SK-N-SH treated with all-trans-retinoic acid at 6 μM for 48 hours (cell line): ENCODE measurements at regions not wholly inside any gene's neighbourhood (a gene's known extent, or its start where the extent isn't known, plus 50 kb on each side); places are given as distances from the start of the nearest gene placed in this dataset.

ENCODE experiments used
- ARNTL ChIP-seq: fragments of 450-650 bp; formaldehyde crosslinking; IDR thresholded peaks from 2 replicates; pipeline ENCODE4 v1.5.0; 2020; ENCODE audit warnings: low read depth, mild to moderate bottlenecking, moderate library complexity, borderline replicate concordance
- BACH2 ChIP-seq: fragments of 250-450 bp; sonication (Bioruptor Pico); IDR thresholded peaks from 2 replicates; pipeline ENCODE4 v1.9.0; 2021; ENCODE audit warnings: mild to moderate bottlenecking, borderline replicate concordance
- CSDC2 ChIP-seq: fragments of 250-450 bp; sonication (Bioruptor Pico); IDR thresholded peaks from 2 replicates; pipeline ENCODE4 v1.5.0; 2020; ENCODE audit warnings: mild to moderate bottlenecking, moderate library complexity
- ESRRG ChIP-seq: fragments of 250-450 bp; sonication (Bioruptor Pico); IDR thresholded peaks from 2 replicates; pipeline ENCODE4 v1.6.1; 2021; ENCODE audit warnings: mild to moderate bottlenecking
- PPARA ChIP-seq: fragments of 250-450 bp; sonication (Bioruptor Pico); IDR thresholded peaks from 2 replicates; pipeline ENCODE4 v1.5.0; 2020; ENCODE audit warnings: mild to moderate bottlenecking, borderline replicate concordance
- TCF4 ChIP-seq: fragments of 250-450 bp; sonication (Bioruptor Pico); IDR thresholded peaks from 2 replicates; pipeline ENCODE4 v1.8.0; 2021; ENCODE audit warnings: mild to moderate bottlenecking, moderate library complexity, borderline replicate concordance
- ZC3H10 ChIP-seq: fragments of 250-450 bp; sonication (Bioruptor Pico); IDR thresholded peaks from 2 replicates; pipeline ENCODE4 v1.5.1; 2021; ENCODE audit warnings: mild to moderate bottlenecking, moderate library complexity
- ZFP3 ChIP-seq: fragments of 250-450 bp; sonication (Bioruptor Pico); IDR thresholded peaks from 2 replicates; pipeline ENCODE4 v1.5.0; 2020; ENCODE audit warnings: mild to moderate bottlenecking, moderate library complexity
- ZNF565 ChIP-seq: fragments of 450-650 bp; formaldehyde crosslinking; conservative IDR thresholded peaks from 2 replicates; pipeline ENCODE4 v1.5.0; 2020; ENCODE audit warnings: low read depth, mild to moderate bottlenecking, moderate library complexity
- ZNF70 ChIP-seq: fragments of 450-650 bp; formaldehyde crosslinking; IDR thresholded peaks from 2 replicates; pipeline ENCODE4 v1.5.0; 2020; ENCODE audit warnings: mild to moderate bottlenecking, moderate library complexity
- ZNF8 ChIP-seq: fragments of 450-650 bp; formaldehyde crosslinking; IDR thresholded peaks from 2 replicates; pipeline ENCODE4 v1.5.0; 2020; ENCODE audit warnings: mild to moderate bottlenecking, moderate library complexity
- TF ChIP-seq, protein P1 (sequence below): fragments of 250-450 bp; sonication (Bioruptor Pico); IDR thresholded peaks from 2 replicates; pipeline ENCODE4 v1.8.0; 2020; ENCODE audit warnings: mild to moderate bottlenecking, moderate library complexity, borderline replicate concordance
- TF ChIP-seq, protein P2 (sequence below): fragments of 250-450 bp; sonication (Bioruptor Pico); IDR thresholded peaks from 2 replicates; pipeline ENCODE4 v1.5.0; 2020; ENCODE audit warnings: mild to moderate bottlenecking, moderate library complexity

DNA sequence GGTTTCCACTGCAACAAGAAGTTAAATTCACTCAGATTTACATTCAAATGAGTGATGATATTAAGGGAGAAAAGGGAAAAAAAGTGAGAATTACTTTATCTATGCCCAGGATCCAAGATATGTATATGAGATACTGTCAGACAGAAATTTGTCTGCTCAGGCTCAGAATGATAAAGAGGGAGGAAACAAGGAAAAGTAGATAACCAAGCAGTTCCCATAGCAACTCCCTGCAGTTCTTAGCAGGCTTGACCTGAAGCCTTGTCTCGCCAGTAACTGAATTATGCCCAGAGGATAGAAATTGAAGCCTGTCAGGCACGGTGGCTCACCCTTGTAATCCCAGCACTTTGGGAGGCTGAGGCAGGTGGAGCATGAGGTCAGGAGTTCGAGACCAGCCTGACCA is 304.4 kb downstream of the TLE1 start:
- no peak for TF ChIP-seq CSDC2 (CRISPR knock-in tag)
- TF ChIP-seq, protein P1, sequence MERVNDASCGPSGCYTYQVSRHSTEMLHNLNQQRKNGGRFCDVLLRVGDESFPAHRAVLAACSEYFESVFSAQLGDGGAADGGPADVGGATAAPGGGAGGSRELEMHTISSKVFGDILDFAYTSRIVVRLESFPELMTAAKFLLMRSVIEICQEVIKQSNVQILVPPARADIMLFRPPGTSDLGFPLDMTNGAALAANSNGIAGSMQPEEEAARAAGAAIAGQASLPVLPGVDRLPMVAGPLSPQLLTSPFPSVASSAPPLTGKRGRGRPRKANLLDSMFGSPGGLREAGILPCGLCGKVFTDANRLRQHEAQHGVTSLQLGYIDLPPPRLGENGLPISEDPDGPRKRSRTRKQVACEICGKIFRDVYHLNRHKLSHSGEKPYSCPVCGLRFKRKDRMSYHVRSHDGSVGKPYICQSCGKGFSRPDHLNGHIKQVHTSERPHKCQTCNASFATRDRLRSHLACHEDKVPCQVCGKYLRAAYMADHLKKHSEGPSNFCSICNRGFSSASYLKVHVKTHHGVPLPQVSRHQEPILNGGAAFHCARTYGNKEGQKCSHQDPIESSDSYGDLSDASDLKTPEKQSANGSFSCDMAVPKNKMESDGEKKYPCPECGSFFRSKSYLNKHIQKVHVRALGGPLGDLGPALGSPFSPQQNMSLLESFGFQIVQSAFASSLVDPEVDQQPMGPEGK (CRISPR knock-in tag), result no peak
- no peak for TF ChIP-seq BACH2 (CRISPR knock-in tag)
- no peak for TF ChIP-seq ZC3H10 (CRISPR knock-in tag)
- TF ChIP-seq ZNF8 (CRISPR knock-in tag), result no peak
- TF ChIP-seq, protein P2, sequence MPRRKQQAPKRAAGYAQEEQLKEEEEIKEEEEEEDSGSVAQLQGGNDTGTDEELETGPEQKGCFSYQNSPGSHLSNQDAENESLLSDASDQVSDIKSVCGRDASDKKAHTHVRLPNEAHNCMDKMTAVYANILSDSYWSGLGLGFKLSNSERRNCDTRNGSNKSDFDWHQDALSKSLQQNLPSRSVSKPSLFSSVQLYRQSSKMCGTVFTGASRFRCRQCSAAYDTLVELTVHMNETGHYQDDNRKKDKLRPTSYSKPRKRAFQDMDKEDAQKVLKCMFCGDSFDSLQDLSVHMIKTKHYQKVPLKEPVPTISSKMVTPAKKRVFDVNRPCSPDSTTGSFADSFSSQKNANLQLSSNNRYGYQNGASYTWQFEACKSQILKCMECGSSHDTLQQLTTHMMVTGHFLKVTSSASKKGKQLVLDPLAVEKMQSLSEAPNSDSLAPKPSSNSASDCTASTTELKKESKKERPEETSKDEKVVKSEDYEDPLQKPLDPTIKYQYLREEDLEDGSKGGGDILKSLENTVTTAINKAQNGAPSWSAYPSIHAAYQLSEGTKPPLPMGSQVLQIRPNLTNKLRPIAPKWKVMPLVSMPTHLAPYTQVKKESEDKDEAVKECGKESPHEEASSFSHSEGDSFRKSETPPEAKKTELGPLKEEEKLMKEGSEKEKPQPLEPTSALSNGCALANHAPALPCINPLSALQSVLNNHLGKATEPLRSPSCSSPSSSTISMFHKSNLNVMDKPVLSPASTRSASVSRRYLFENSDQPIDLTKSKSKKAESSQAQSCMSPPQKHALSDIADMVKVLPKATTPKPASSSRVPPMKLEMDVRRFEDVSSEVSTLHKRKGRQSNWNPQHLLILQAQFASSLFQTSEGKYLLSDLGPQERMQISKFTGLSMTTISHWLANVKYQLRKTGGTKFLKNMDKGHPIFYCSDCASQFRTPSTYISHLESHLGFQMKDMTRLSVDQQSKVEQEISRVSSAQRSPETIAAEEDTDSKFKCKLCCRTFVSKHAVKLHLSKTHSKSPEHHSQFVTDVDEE (CRISPR knock-in tag), result peak; percentile 67; the same call in 1 of the 2 replicates
- TF ChIP-seq ESRRG (CRISPR knock-in tag), result no peak
- TF ChIP-seq ARNTL, result no peak
- TF ChIP-seq TCF4, result peak; percentile 81
- TF ChIP-seq ZNF70 (CRISPR knock-in tag), result no peak
- TF ChIP-seq PPARA (CRISPR knock-in tag), result no peak
- TF ChIP-seq ZNF565 (CRISPR knock-in tag), result no peak
- no peak for TF ChIP-seq ZFP3 (CRISPR knock-in tag)
